Neural progenitor cell (in vitro differentiated cells): ENCODE measurements at regions not wholly inside any gene's neighbourhood (a gene's known extent, or its start where the extent isn't known, plus 50 kb on each side); places are given as distances from the start of the nearest gene placed in this dataset.
A peak's percentile ranks its signal among the peaks of the same experiment; 100 is the strongest.

Source experiments
- DNase-seq: peaks from one replicate; pipeline ENCODE4 v3.0.0-alpha.2; 2016; ENCODE audit warnings: low spot score
- H2AFZ ChIP-seq: fragments of 200-600 bp; sonication (generic); replicated peaks from 2 replicates; pipeline ENCODE4 v1.6.1; 2016; ENCODE audit warnings: antibody characterized with exemption
- H3F3A ChIP-seq: fragments of 200-600 bp; sonication (generic); 2 replicates; pipeline ENCODE4 v1.6.1; 2016; ENCODE audit warnings: antibody characterized with exemption, low read depth
- H3K27ac ChIP-seq: fragments of 200-600 bp; sonication (generic); 2 replicates; pipeline ENCODE4 v1.5.1; 2016; ENCODE audit warnings: mild to moderate bottlenecking
- H3K27me3 ChIP-seq: fragments of 200-600 bp; sonication (generic); 2 replicates; pipeline ENCODE4 v1.6.1; 2016; ENCODE audit warnings: mild to moderate bottlenecking, moderate library complexity
- H3K36me3 ChIP-seq: fragments of 200-600 bp; sonication (generic); 2 replicates; pipeline ENCODE4 v1.5.1; 2016
- H3K4me1 ChIP-seq: fragments of 200-600 bp; sonication (generic); 2 replicates; pipeline ENCODE4 v1.6.1; 2016; ENCODE audit warnings: mixed run types
- H3K4me2 ChIP-seq: fragments of 200-600 bp; sonication (generic); 2 replicates; pipeline ENCODE4 v1.6.1; 2016
- H3K4me3 ChIP-seq: fragments of 200-600 bp; sonication (generic); 2 replicates; pipeline ENCODE4 v1.5.1; 2016
- H3K79me2 ChIP-seq: fragments of 200-600 bp; sonication (generic); 2 replicates; pipeline ENCODE4 v1.6.1; 2016; ENCODE audit warnings: low read depth
- H3K9ac ChIP-seq: fragments of 200-600 bp; sonication (generic); 2 replicates; pipeline ENCODE4 v1.6.1; 2016
- H3K9me3 ChIP-seq: fragments of 200-600 bp; sonication (generic); 2 replicates; pipeline ENCODE4 v1.5.1; 2016; ENCODE audit warnings: low read depth
- H4K20me1 ChIP-seq: fragments of 200-600 bp; sonication (generic); 2 replicates; pipeline ENCODE4 v1.6.1; 2016; ENCODE audit warnings: low read depth
- H3K27ac Mint-ChIP-seq: 3 replicates; pipeline ENCODE4 v1.8.0; 2021; ENCODE audit warnings: mixed read lengths
- H3K27me3 Mint-ChIP-seq: 2 replicates; pipeline ENCODE4 v1.8.0; 2022; ENCODE audit warnings: low read depth, mild to moderate bottlenecking, inconsistent platforms, moderate library complexity, mixed read lengths; ENCODE audit not compliant: insufficient read depth
- H3K36me3 Mint-ChIP-seq: 3 replicates; pipeline ENCODE4 v1.8.0; 2021; ENCODE audit warnings: mixed read lengths
- H3K4me1 Mint-ChIP-seq: 3 replicates; pipeline ENCODE4 v1.8.0; 2021; ENCODE audit warnings: mixed read lengths
- H3K4me3 Mint-ChIP-seq: 3 replicates; pipeline ENCODE4 v1.8.0; 2021; ENCODE audit warnings: mild to moderate bottlenecking, moderate library complexity, mixed read lengths
- H3K9me3 Mint-ChIP-seq: 3 replicates; pipeline ENCODE4 v1.8.0; 2020; ENCODE audit warnings: mixed read lengths
- EZH2 ChIP-seq: fragments of 200-600 bp; sonication (generic); IDR thresholded peaks from 2 replicates; pipeline ENCODE4 v1.6.1; 2017; ENCODE audit warnings: antibody characterized with exemption, mild to moderate bottlenecking, moderate library complexity
- EZH2phosphoT487 ChIP-seq: fragments of 200-600 bp; sonication (generic); IDR thresholded peaks from 2 replicates; pipeline ENCODE4 v1.6.1; 2017; ENCODE audit warnings: antibody characterized with exemption
- TF ChIP-seq, protein P1 (sequence below): fragments of 200-600 bp; sonication (generic); IDR thresholded peaks from 2 replicates; pipeline ENCODE4 v1.5.1; 2017; ENCODE audit warnings: antibody characterized with exemption, mild to moderate bottlenecking

- no peak overlapping the region for H3K4me2 ChIP-seq
- H3K4me1 ChIP-seq, result peaks cover 13% of the 10 kb centered on the region
- H3F3A ChIP-seq, result peaks cover 8% of the 10 kb centered on the region
- no peaks in the 10 kb centered on the region for H3K9me3 ChIP-seq
- H3K27me3 Mint-ChIP-seq, result peaks cover 12% of the 10 kb centered on the region
- H3K79me2 ChIP-seq, result no peaks in the 10 kb centered on the region
- no peaks in the 10 kb centered on the region for H3K36me3 ChIP-seq
- H3K27me3 ChIP-seq, result no peaks in the 10 kb centered on the region
- no peak overlapping the region for H3K9ac ChIP-seq
- H2AFZ ChIP-seq, result no peak overlapping the region
- H3K9me3 Mint-ChIP-seq, result no peaks in the 10 kb centered on the region
- no peak overlapping the region for H3K4me3 ChIP-seq
- TF ChIP-seq, protein P1, sequence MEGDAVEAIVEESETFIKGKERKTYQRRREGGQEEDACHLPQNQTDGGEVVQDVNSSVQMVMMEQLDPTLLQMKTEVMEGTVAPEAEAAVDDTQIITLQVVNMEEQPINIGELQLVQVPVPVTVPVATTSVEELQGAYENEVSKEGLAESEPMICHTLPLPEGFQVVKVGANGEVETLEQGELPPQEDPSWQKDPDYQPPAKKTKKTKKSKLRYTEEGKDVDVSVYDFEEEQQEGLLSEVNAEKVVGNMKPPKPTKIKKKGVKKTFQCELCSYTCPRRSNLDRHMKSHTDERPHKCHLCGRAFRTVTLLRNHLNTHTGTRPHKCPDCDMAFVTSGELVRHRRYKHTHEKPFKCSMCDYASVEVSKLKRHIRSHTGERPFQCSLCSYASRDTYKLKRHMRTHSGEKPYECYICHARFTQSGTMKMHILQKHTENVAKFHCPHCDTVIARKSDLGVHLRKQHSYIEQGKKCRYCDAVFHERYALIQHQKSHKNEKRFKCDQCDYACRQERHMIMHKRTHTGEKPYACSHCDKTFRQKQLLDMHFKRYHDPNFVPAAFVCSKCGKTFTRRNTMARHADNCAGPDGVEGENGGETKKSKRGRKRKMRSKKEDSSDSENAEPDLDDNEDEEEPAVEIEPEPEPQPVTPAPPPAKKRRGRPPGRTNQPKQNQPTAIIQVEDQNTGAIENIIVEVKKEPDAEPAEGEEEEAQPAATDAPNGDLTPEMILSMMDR, result no peak
- TF ChIP-seq EZH2 (no peak), EZH2phosphoT487 (no peak)
- no peak overlapping the region for H3K27ac ChIP-seq
- H3K4me1 Mint-ChIP-seq, result peaks cover 47% of the 10 kb centered on the region
- DNase-seq, result no peak
- peak overlapping the region; percentile 21 for H3K27ac Mint-ChIP-seq
- H4K20me1 ChIP-seq, result no peaks in the 10 kb centered on the region
- peak overlapping the region; percentile 12 for H3K4me3 Mint-ChIP-seq
- H3K36me3 Mint-ChIP-seq, result no peaks in the 10 kb centered on the region
These were observed 99.8 kb upstream of the MLN start for GRCh38 chr6:33903579-33903978.

GRCh38 chr6:33902457-33902853, 98.7 kb upstream of the MLN start:
- no peak overlapping the region for H3K4me2 ChIP-seq
- H3K9me3 Mint-ChIP-seq, result no peaks in the 10 kb centered on the region
- H4K20me1 ChIP-seq, result no peaks in the 10 kb centered on the region
- H3K79me2 ChIP-seq, result no peaks in the 10 kb centered on the region
- H3K36me3 ChIP-seq, result no peaks in the 10 kb centered on the region
- no peak overlapping the region for H3K4me3 ChIP-seq
- H3K27me3 ChIP-seq, result no peaks in the 10 kb centered on the region
- H3K36me3 Mint-ChIP-seq, result no peaks in the 10 kb centered on the region
- peak overlapping the region; percentile 9 for H3K4me3 Mint-ChIP-seq
- H3K9ac ChIP-seq, result no peak overlapping the region
- peaks cover 13% of the 10 kb centered on the region for H3K4me1 ChIP-seq
- no peak overlapping the region for H3K27ac Mint-ChIP-seq
- no peaks in the 10 kb centered on the region for H3K9me3 ChIP-seq
- no peak overlapping the region for H2AFZ ChIP-seq
- H3F3A ChIP-seq, result peaks cover 8% of the 10 kb centered on the region
- H3K27me3 Mint-ChIP-seq, result peaks cover 12% of the 10 kb centered on the region
- DNase-seq, result no peak
- no peak overlapping the region for H3K27ac ChIP-seq
- peaks cover 43% of the 10 kb centered on the region for H3K4me1 Mint-ChIP-seq
- TF ChIP-seq EZH2 (no peak), EZH2phosphoT487 (no peak)
- TF ChIP-seq, protein P1, result no peak

GRCh38 chr6:33901822-33902456, 98.1 kb upstream of the MLN start:
- no peak overlapping the region for H3K4me3 ChIP-seq

More at GRCh38 chr6:33901822-33902456, 98.1 kb upstream of the MLN start:
- Histone ChIP-seq H3K79me2 (no peaks in the 10 kb centered on the region), H3K27me3 (no peaks in the 10 kb centered on the region), H3K9ac (no peak overlapping the region), H2AFZ (no peak overlapping the region), H3F3A (peaks cover 8% of the 10 kb centered on the region), H4K20me1 (no peaks in the 10 kb centered on the region), H3K27ac (no peak overlapping the region), H3K9me3 (no peaks in the 10 kb centered on the region), H3K36me3 (no peaks in the 10 kb centered on the region), H3K4me2 (no peak overlapping the region), H3K4me1 (peaks cover 13% of the 10 kb centered on the region)
- H3K4me3 Mint-ChIP-seq, result no peak overlapping the region
- TF ChIP-seq EZH2, result no peak
- no peak for TF ChIP-seq EZH2phosphoT487
- TF ChIP-seq, protein P1, result no peak
- peaks cover 12% of the 10 kb centered on the region for H3K27me3 Mint-ChIP-seq
- peaks cover 41% of the 10 kb centered on the region for H3K4me1 Mint-ChIP-seq
- H3K36me3 Mint-ChIP-seq, result no peaks in the 10 kb centered on the region
- no peaks in the 10 kb centered on the region for H3K9me3 Mint-ChIP-seq
- DNase-seq, result no peak
- no peak overlapping the region for H3K27ac Mint-ChIP-seq
